ENCODE measurements at regions not wholly inside any gene's neighbourhood (a gene's known extent, or its start where the extent isn't known, plus 50 kb on each side); places are given as distances from the start of the nearest gene placed in this dataset.
"Not testable (repeated sequence)": the region's sequence is repeated elsewhere in the genome, so short reads cannot be mapped to it uniquely, and the experiment has no call there.

GRCh38 chr1:120941066-120941465 is 51.5 kb downstream of the PPIAL4A start:
- H3K4me1 ChIP-seq; H3K27ac ChIP-seq; DNase-seq; H3K27me3 ChIP-seq; intact Hi-C loops (cut with DNase I); H3K4me3 ChIP-seq; H3K36me3 ChIP-seq (replicated peaks in 1 of 2; ENCODE audit: insufficient read depth in 1 of 2, low read depth in 2 of 2); ATAC-seq; H3K9me3 ChIP-seq: not testable (repeated sequence)
- no CpG with 5 or more reads among the region's 6 CpGs for WGBS, 2 donors

GRCh38 chr1:120941836-120942217 is 52.3 kb downstream of the PPIAL4A start:
- intact Hi-C loops (cut with DNase I); H3K4me1 ChIP-seq; DNase-seq; H3K27me3 ChIP-seq; H3K36me3 ChIP-seq (replicated peaks in 1 of 2; ENCODE audit: insufficient read depth in 1 of 2, low read depth in 2 of 2); ATAC-seq; H3K9me3 ChIP-seq: not testable (repeated sequence)
- H3K27ac ChIP-seq: peak overlapping the region in 3 of 4 donors; percentile 74 to 85 (median 81)
- H3K4me3 ChIP-seq: peak overlapping the region in 1 of 2 donors; percentile 2
- WGBS, 2 donors: 0 to 2% methylated on average over 6 to 12 of the region's 12 CpGs

GRCh38 chr1:120942218-120942944 is 52.8 kb downstream of the PPIAL4A start:
- peak in 2 of 3 donors; percentile 72 to 82 for TF ChIP-seq POLR2A (IDR thresholded peaks at IDR 0.05)
- Histone ChIP-seq H3K27ac (peak overlapping the region; percentile 50 to 85 (median 78)), H3K4me3 (peak overlapping the region in 1 of 2 donors; percentile 2)
- H3K4me1 ChIP-seq; H3K27me3 ChIP-seq; H3K36me3 ChIP-seq (replicated peaks in 1 of 2; ENCODE audit: insufficient read depth in 1 of 2, low read depth in 2 of 2); intact Hi-C loops (cut with DNase I); H3K9me3 ChIP-seq: not testable (repeated sequence)
- DNase-seq (peak; percentile 60 to 81 (median 72)), ATAC-seq (peak; percentile 86)
- 1 to 6% methylated on average over 15 to 33 of the region's 34 CpGs for WGBS, 2 donors

- peak; percentile 38 for ATAC-seq
- H3K27me3 ChIP-seq; H3K9me3 ChIP-seq; intact Hi-C loops (cut with DNase I); H3K36me3 ChIP-seq (replicated peaks in 1 of 2; ENCODE audit: insufficient read depth in 1 of 2, low read depth in 2 of 2); H3K4me3 ChIP-seq; H3K4me1 ChIP-seq; H3K27ac ChIP-seq; DNase-seq: not testable (repeated sequence)
- no CpG with 5 or more reads among the region's 9 CpGs for WGBS, 2 donors
These were observed 53.4 kb downstream of the PPIAL4A start for GRCh38 chr1:120942945-120943319.

GRCh38 chr1:120944691-120945090 is 55.1 kb downstream of the PPIAL4A start:
- intact Hi-C loops (cut with DNase I); H3K9me3 ChIP-seq; ATAC-seq; H3K27me3 ChIP-seq; DNase-seq; H3K27ac ChIP-seq; H3K36me3 ChIP-seq (replicated peaks in 1 of 2; ENCODE audit: insufficient read depth in 1 of 2, low read depth in 2 of 2); H3K4me3 ChIP-seq; H3K4me1 ChIP-seq: not testable (repeated sequence)
- 83% methylated on average over 2 of the region's 20 CpGs; no CpG with 5 or more reads in 1 of the 2 donors for WGBS, 2 donors

- ATAC-seq; H3K9me3 ChIP-seq; H3K4me1 ChIP-seq; DNase-seq; H3K27me3 ChIP-seq; H3K27ac ChIP-seq; intact Hi-C loops (cut with DNase I); H3K4me3 ChIP-seq; H3K36me3 ChIP-seq (replicated peaks in 1 of 2; ENCODE audit: insufficient read depth in 1 of 2, low read depth in 2 of 2): not testable (repeated sequence)
- 94 to 98% methylated on average over 7 to 8 of the region's 10 CpGs for WGBS, 2 donors
These were observed 55.6 kb downstream of the PPIAL4A start for GRCh38 chr1:120945122-120945521.

- H3K27me3 ChIP-seq; H3K9me3 ChIP-seq; H3K4me3 ChIP-seq; H3K4me1 ChIP-seq; H3K27ac ChIP-seq; intact Hi-C loops (cut with DNase I); DNase-seq; ATAC-seq; H3K36me3 ChIP-seq (replicated peaks in 1 of 2; ENCODE audit: insufficient read depth in 1 of 2, low read depth in 2 of 2): not testable (repeated sequence)
- WGBS, 2 donors: 37 to 60% methylated on average over 4 of the region's 4 CpGs
These were observed 57.5 kb downstream of the PPIAL4A start for GRCh38 chr1:120947114-120947513.

- 94 to 96% methylated on average over 9 to 11 of the region's 11 CpGs for WGBS, 2 donors
- not testable (repeated sequence) for H3K9me3 ChIP-seq, ATAC-seq
These were observed 60.2 kb downstream of the PPIAL4A start for GRCh38 chr1:120949724-120950123.

GRCh38 chr1:120950633-120951032 is 61.1 kb downstream of the PPIAL4A start:
- H3K36me3 ChIP-seq (replicated peaks in 1 of 2; ENCODE audit: insufficient read depth in 1 of 2, low read depth in 2 of 2); H3K4me1 ChIP-seq; ATAC-seq; intact Hi-C loops (cut with DNase I); H3K27me3 ChIP-seq; H3K9me3 ChIP-seq; H3K4me3 ChIP-seq; DNase-seq; H3K27ac ChIP-seq: not testable (repeated sequence)
- 25 to 26% methylated on average over 1 of the region's 1 CpG for WGBS, 2 donors

More at GRCh38 chr1:120949724-120950123, 60.2 kb downstream of the PPIAL4A start:
- H3K36me3 ChIP-seq (replicated peaks in 1 of 2; ENCODE audit: insufficient read depth in 1 of 2, low read depth in 2 of 2); H3K4me3 ChIP-seq; H3K27me3 ChIP-seq; intact Hi-C loops (cut with DNase I); H3K27ac ChIP-seq; DNase-seq; H3K4me1 ChIP-seq: not testable (repeated sequence)

- 91% methylated on average over 1 of the region's 4 CpGs; no CpG with 5 or more reads in 1 of the 2 donors for WGBS, 2 donors
- H3K27ac ChIP-seq; ATAC-seq; DNase-seq; H3K36me3 ChIP-seq (replicated peaks in 1 of 2; ENCODE audit: insufficient read depth in 1 of 2, low read depth in 2 of 2); H3K4me3 ChIP-seq; intact Hi-C loops (cut with DNase I); H3K4me1 ChIP-seq; H3K9me3 ChIP-seq; H3K27me3 ChIP-seq: not testable (repeated sequence)
These were observed 61.5 kb downstream of the PPIAL4A start for GRCh38 chr1:120951100-120951499.

GRCh38 chr1:120952207-120952870 is 62.8 kb downstream of the PPIAL4A start:
- H3K4me1 ChIP-seq; H3K36me3 ChIP-seq (replicated peaks in 1 of 2; ENCODE audit: insufficient read depth in 1 of 2, low read depth in 2 of 2); H3K27ac ChIP-seq; DNase-seq; intact Hi-C loops (cut with DNase I); H3K9me3 ChIP-seq; H3K27me3 ChIP-seq; ATAC-seq; H3K4me3 ChIP-seq: not testable (repeated sequence)
- WGBS, 2 donors: 83% methylated on average over 30 of the region's 38 CpGs; no CpG with 5 or more reads in 1 of the 2 donors

- H3K27ac ChIP-seq; DNase-seq; H3K27me3 ChIP-seq; H3K4me3 ChIP-seq; intact Hi-C loops (cut with DNase I); H3K4me1 ChIP-seq; ATAC-seq; H3K9me3 ChIP-seq; H3K36me3 ChIP-seq (replicated peaks in 1 of 2; ENCODE audit: insufficient read depth in 1 of 2, low read depth in 2 of 2): not testable (repeated sequence)
- WGBS, 2 donors: 81 to 89% methylated on average over 11 to 18 of the region's 19 CpGs
These were observed 63.3 kb downstream of the PPIAL4A start for GRCh38 chr1:120952871-120953265.

All from body of pancreas (tissue), 4 donors.